ENCODE measurements at regions not wholly inside any gene's neighbourhood (a gene's known extent, or its start where the extent isn't known, plus 50 kb on each side); places are given as distances from the start of the nearest gene placed in this dataset.

DNA sequence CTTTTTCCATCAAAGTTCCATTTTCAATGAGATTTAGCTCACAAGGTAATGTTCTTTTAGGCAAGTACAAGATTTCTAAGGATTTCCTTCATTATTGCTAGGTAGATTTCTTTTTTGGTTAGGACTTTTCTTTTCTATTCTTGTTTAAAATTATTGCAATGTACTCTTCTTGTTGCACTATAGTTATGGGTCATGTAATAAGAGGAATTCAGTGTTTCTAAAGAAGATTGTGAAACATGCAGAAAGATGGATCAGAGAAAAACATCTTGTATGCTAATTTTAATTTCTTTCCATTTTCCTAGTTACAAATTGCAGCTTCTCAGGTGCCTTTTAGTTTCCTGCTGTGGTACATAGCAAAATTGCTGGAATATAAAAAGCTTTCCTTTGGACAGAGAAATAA is 56.1 kb downstream of the BTG1 start:
- no peaks in the 10 kb centered on the region for H3K9me3 ChIP-seq (ENCODE audit: insufficient read depth, low read length)
- TF ChIP-seq YY1 (IDR thresholded peaks at IDR 0.05; ENCODE audit: insufficient read depth, insufficient read length) (no peak), ZNF274 (IDR thresholded peaks at IDR 0.05; ENCODE audit: low read depth, low read length) (no peak), SUZ12 (IDR thresholded peaks at IDR 0.05; ENCODE audit: extremely low read depth, insufficient read depth, insufficient read length) (no peak)

GRCh38 chr12:92088805-92089204 is 56.8 kb downstream of the BTG1 start:
- no peaks in the 10 kb centered on the region for H3K9me3 ChIP-seq (ENCODE audit: insufficient read depth, low read length)
- H3K4me3 ChIP-seq (ENCODE audit: insufficient read length, low read depth) = no peak overlapping the region
- no peaks in the 10 kb centered on the region for H3K4me1 ChIP-seq (ENCODE audit: insufficient read depth, insufficient read length)
- no peak for DNase-seq (ENCODE audit: low read depth, low spot score)
- no peaks in the 10 kb centered on the region for H3K36me3 ChIP-seq (ENCODE audit: insufficient read depth, insufficient read length, low read length)
- no peak overlapping the region for H3K9ac ChIP-seq (ENCODE audit: insufficient read length, low read depth)
- TF ChIP-seq YY1 (IDR thresholded peaks at IDR 0.05; ENCODE audit: insufficient read depth, insufficient read length) (no peak), ZNF274 (IDR thresholded peaks at IDR 0.05; ENCODE audit: low read depth, low read length) (no peak)
- H3K27me3 ChIP-seq (ENCODE audit: insufficient read depth, insufficient read length) = no peaks in the 10 kb centered on the region

More for the DNA sequence above, 56.1 kb downstream of the BTG1 start:
- H3K36me3 ChIP-seq (ENCODE audit: insufficient read depth, insufficient read length, low read length) = no peaks in the 10 kb centered on the region
- H3K27me3 ChIP-seq (ENCODE audit: insufficient read depth, insufficient read length) = no peaks in the 10 kb centered on the region
- H3K9ac ChIP-seq (ENCODE audit: insufficient read length, low read depth) = no peak overlapping the region
- no peak for DNase-seq (ENCODE audit: low read depth, low spot score)
- no peaks in the 10 kb centered on the region for H3K4me1 ChIP-seq (ENCODE audit: insufficient read depth, insufficient read length)
- no peak overlapping the region for H3K4me3 ChIP-seq (ENCODE audit: insufficient read length, low read depth)

DNA sequence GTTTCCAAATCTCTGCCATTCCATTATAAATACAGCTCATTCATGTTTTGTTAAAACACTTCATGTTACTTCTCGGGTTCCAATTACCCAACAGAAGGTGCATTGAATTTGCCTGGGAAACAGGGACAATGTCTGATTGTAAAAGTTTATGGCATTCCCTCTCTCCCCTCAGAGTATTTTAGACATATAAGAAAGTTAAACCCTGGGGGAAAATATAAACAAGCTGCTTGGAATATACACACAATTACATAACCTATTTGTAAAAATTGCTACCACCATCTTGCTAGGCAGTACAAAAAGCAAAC is 60.0 kb downstream of the BTG1 start:
- TF ChIP-seq YY1 (IDR thresholded peaks at IDR 0.05; ENCODE audit: insufficient read depth, insufficient read length) = no peak
- no peak for TF ChIP-seq SUZ12 (IDR thresholded peaks at IDR 0.05; ENCODE audit: extremely low read depth, insufficient read depth, insufficient read length)
- no peak for TF ChIP-seq ZNF274 (IDR thresholded peaks at IDR 0.05; ENCODE audit: low read depth, low read length)
- H3K9ac ChIP-seq (ENCODE audit: insufficient read length, low read depth) = no peak overlapping the region
- no peaks in the 10 kb centered on the region for H3K27me3 ChIP-seq (ENCODE audit: insufficient read depth, insufficient read length)
- no peaks in the 10 kb centered on the region for H3K36me3 ChIP-seq (ENCODE audit: insufficient read depth, insufficient read length, low read length)
- H3K9me3 ChIP-seq (ENCODE audit: insufficient read depth, low read length) = no peaks in the 10 kb centered on the region
- DNase-seq (ENCODE audit: low read depth, low spot score) = no peak
- H3K4me1 ChIP-seq (ENCODE audit: insufficient read depth, insufficient read length) = no peaks in the 10 kb centered on the region
- no peak overlapping the region for H3K4me3 ChIP-seq (ENCODE audit: insufficient read length, low read depth)

DNA sequence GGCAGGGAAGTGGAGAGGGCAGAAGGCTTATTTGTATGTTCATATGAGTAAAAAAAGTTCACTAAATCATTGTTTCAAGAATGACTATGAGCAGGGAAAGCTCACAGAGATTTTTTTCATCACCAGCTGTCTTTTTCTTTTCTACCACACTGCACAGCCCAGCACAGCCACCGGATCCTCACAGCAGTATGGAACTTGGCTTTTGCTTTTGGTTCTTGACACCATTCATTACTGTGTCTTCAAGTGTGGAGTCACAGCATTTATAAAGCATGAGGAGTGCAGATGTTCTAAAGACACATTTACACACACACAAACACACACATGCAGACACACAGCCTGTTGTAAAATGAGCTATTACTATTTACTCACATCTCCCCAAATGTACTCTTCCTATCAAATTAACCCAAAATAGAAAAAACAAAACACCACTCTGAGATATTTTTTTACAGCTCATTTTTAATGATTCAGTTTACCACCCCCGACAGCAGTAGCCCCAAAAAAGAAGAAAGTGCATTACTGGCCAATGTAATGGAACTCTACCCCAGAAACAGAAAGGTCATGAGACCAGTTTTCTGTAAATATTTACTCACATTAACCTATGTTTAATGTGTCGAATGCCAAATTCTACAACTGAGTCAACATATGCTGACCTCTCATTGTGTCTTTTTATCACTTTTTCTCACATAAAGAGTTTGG is 60.5 kb downstream of the BTG1 start:
- TF ChIP-seq ZNF274 (IDR thresholded peaks at IDR 0.05; ENCODE audit: low read depth, low read length) (no peak), YY1 (IDR thresholded peaks at IDR 0.05; ENCODE audit: insufficient read depth, insufficient read length) (no peak), SUZ12 (IDR thresholded peaks at IDR 0.05; ENCODE audit: extremely low read depth, insufficient read depth, insufficient read length) (no peak)
- DNase-seq (ENCODE audit: low read depth, low spot score) = no peak

DNA sequence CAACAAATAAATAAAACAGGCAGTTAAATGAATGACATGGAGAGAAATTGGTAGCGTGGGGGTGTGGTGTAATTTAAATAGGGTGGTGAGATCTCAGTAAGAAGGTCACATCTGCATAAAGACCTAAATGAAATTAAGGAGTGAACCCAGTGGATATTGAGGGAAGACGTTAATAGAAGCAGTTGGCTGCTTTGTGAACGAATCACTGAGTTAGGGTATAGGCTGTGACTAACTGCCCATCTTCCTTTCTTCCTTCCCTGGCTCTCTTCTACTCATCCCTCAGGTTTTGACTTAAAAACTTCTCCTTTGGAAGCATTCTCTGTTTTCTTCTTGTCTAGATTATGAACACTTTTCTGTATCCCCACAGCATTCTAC is 64.7 kb downstream of the BTG1 start:
- Histone ChIP-seq H3K9me3 (ENCODE audit: insufficient read depth, low read length) (no peaks in the 10 kb centered on the region; the same call in 1 of the 2 replicates), H3K36me3 (ENCODE audit: insufficient read depth, insufficient read length, low read length) (no peaks in the 10 kb centered on the region), H3K9ac (ENCODE audit: insufficient read length, low read depth) (no peak overlapping the region), H3K27me3 (ENCODE audit: insufficient read depth, insufficient read length) (no peaks in the 10 kb centered on the region), H3K4me1 (ENCODE audit: insufficient read depth, insufficient read length) (no peaks in the 10 kb centered on the region), H3K4me3 (ENCODE audit: insufficient read length, low read depth) (no peak overlapping the region)
- no peak for DNase-seq (ENCODE audit: low read depth, low spot score)
- TF ChIP-seq ZNF274 (IDR thresholded peaks at IDR 0.05; ENCODE audit: low read depth, low read length) = no peak
- TF ChIP-seq SUZ12 (IDR thresholded peaks at IDR 0.05; ENCODE audit: extremely low read depth, insufficient read depth, insufficient read length) = no peak
- TF ChIP-seq YY1 (IDR thresholded peaks at IDR 0.05; ENCODE audit: insufficient read depth, insufficient read length) = no peak

More for the DNA sequence above, 60.5 kb downstream of the BTG1 start:
- Histone ChIP-seq H3K4me1 (ENCODE audit: insufficient read depth, insufficient read length) (no peaks in the 10 kb centered on the region), H3K27me3 (ENCODE audit: insufficient read depth, insufficient read length) (no peaks in the 10 kb centered on the region), H3K4me3 (ENCODE audit: insufficient read length, low read depth) (no peak overlapping the region), H3K36me3 (ENCODE audit: insufficient read depth, insufficient read length, low read length) (no peaks in the 10 kb centered on the region), H3K9me3 (ENCODE audit: insufficient read depth, low read length) (no peaks in the 10 kb centered on the region), H3K9ac (ENCODE audit: insufficient read length, low read depth) (no peak overlapping the region)

DNA sequence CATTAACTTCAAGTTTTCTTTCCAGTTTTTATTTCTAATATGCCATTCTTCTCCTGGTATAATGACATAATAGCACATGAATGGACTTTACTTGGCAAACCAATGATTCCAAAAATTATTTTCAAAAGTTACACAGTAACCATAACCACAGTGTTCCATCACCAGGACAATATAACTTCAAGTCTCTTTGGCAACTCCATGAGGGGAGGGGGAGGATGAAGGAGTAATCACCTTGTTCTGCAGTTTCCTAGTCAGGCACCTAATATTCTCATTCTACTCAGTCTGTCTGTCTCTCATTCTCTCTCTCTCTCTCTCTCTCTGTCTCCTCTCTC is 66.6 kb downstream of the BTG1 start:
- Histone ChIP-seq H3K4me1 (ENCODE audit: insufficient read depth, insufficient read length) (peaks cover 3% of the 10 kb centered on the region), H3K9me3 (ENCODE audit: insufficient read depth, low read length) (no peaks in the 10 kb centered on the region; the same call in 1 of the 2 replicates), H3K27me3 (ENCODE audit: insufficient read depth, insufficient read length) (no peaks in the 10 kb centered on the region), H3K9ac (ENCODE audit: insufficient read length, low read depth) (no peak overlapping the region), H3K4me3 (ENCODE audit: insufficient read length, low read depth) (no peak overlapping the region), H3K36me3 (ENCODE audit: insufficient read depth, insufficient read length, low read length) (no peaks in the 10 kb centered on the region)
- DNase-seq (ENCODE audit: low read depth, low spot score) = no peak
- TF ChIP-seq ZNF274 (IDR thresholded peaks at IDR 0.05; ENCODE audit: low read depth, low read length) (no peak), SUZ12 (IDR thresholded peaks at IDR 0.05; ENCODE audit: extremely low read depth, insufficient read depth, insufficient read length) (no peak), YY1 (IDR thresholded peaks at IDR 0.05; ENCODE audit: insufficient read depth, insufficient read length) (no peak)

- Histone ChIP-seq H3K9ac (ENCODE audit: insufficient read length, low read depth) (no peak overlapping the region), H3K4me1 (ENCODE audit: insufficient read depth, insufficient read length) (peaks cover 3% of the 10 kb centered on the region), H3K4me3 (ENCODE audit: insufficient read length, low read depth) (no peak overlapping the region), H3K36me3 (ENCODE audit: insufficient read depth, insufficient read length, low read length) (no peaks in the 10 kb centered on the region), H3K27me3 (ENCODE audit: insufficient read depth, insufficient read length) (no peaks in the 10 kb centered on the region), H3K9me3 (ENCODE audit: insufficient read depth, low read length) (no peaks in the 10 kb centered on the region; the same call in 1 of the 2 replicates)
- TF ChIP-seq SUZ12 (IDR thresholded peaks at IDR 0.05; ENCODE audit: extremely low read depth, insufficient read depth, insufficient read length) (no peak), YY1 (IDR thresholded peaks at IDR 0.05; ENCODE audit: insufficient read depth, insufficient read length) (no peak), ZNF274 (IDR thresholded peaks at IDR 0.05; ENCODE audit: low read depth, low read length) (no peak)
- no peak for DNase-seq (ENCODE audit: low read depth, low spot score)
Measured at GRCh38 chr12:92078167-92079053, 67.2 kb downstream of the BTG1 start.
